GM06990 (cell line): ENCODE measurements at regions not wholly inside any gene's neighbourhood (a gene's known extent, or its start where the extent isn't known, plus 50 kb on each side); places are given as distances from the start of the nearest gene placed in this dataset.
"Not testable (repeated sequence)": the region's sequence is repeated elsewhere in the genome, so short reads cannot be mapped to it uniquely, and the experiment has no call there.

Experiments
- DNase-seq: peaks from one replicate; pipeline ENCODE4 v3.0.0-alpha.2; 2011; ENCODE audit not compliant: insufficient read length; ENCODE audit errors: extremely low read depth
- H3K27me3 ChIP-seq: replicated peaks from 2 replicates; pipeline ENCODE4 v1.6.0; 2011; ENCODE audit warnings: low read length; ENCODE audit not compliant: control insufficient read depth, insufficient read depth
- H3K36me3 ChIP-seq: 2 replicates; pipeline ENCODE4 v1.5.1; 2011; ENCODE audit warnings: low read length; ENCODE audit not compliant: control insufficient read depth, insufficient read depth
- H3K4me3 ChIP-seq: replicated peaks from 2 replicates; pipeline ENCODE4 v1.5.1; 2011; ENCODE audit warnings: low read depth, mild to moderate bottlenecking, control low read depth, low read length
- CTCF ChIP-seq: IDR thresholded peaks from 2 replicates; pipeline ENCODE4 v1.5.1; 2011; ENCODE audit warnings: low read length, control low read depth, mild to moderate bottlenecking, inconsistent platforms; ENCODE audit not compliant: insufficient read depth, poor library complexity, severe bottlenecking

GRCh38 chr1:193388683-193389082 lies 202.3 kb upstream of the B3GALT2 start:
- Histone ChIP-seq H3K4me3 (no peak overlapping the region), H3K36me3 (no peaks in the 10 kb centered on the region), H3K27me3 (no peaks in the 10 kb centered on the region)
- no peak for DNase-seq
- no peak for TF ChIP-seq CTCF

- Histone ChIP-seq H3K36me3 (no peaks in the 10 kb centered on the region), H3K4me3 (no peak overlapping the region), H3K27me3 (no peaks in the 10 kb centered on the region)
- DNase-seq: no peak
- no peak for TF ChIP-seq CTCF
Measured at GRCh38 chr1:193388165-193388564, 201.8 kb upstream of the B3GALT2 start.

- DNase-seq: no peak
Measured at GRCh38 chr1:193387406-193387805, 201.0 kb upstream of the B3GALT2 start.

GRCh38 chr1:193378451-193378850 lies 192.0 kb upstream of the B3GALT2 start:
- H3K36me3 ChIP-seq, H3K27me3 ChIP-seq, DNase-seq, H3K4me3 ChIP-seq: not testable (repeated sequence)

More at GRCh38 chr1:193387406-193387805, 201.0 kb upstream of the B3GALT2 start:
- Histone ChIP-seq H3K36me3 (no peaks in the 10 kb centered on the region), H3K4me3 (no peak overlapping the region), H3K27me3 (no peaks in the 10 kb centered on the region)
- no peak for TF ChIP-seq CTCF

GRCh38 chr1:193377472-193377871 lies 191.1 kb upstream of the B3GALT2 start:
- H3K4me3 ChIP-seq: no peak overlapping the region
- TF ChIP-seq CTCF: no peak
- H3K36me3 ChIP-seq: no peaks in the 10 kb centered on the region
- H3K27me3 ChIP-seq: no peaks in the 10 kb centered on the region
- no peak for DNase-seq

- no peaks in the 10 kb centered on the region for H3K27me3 ChIP-seq
- H3K36me3 ChIP-seq: no peaks in the 10 kb centered on the region
- DNase-seq: no peak
- no peak for TF ChIP-seq CTCF
- no peak overlapping the region for H3K4me3 ChIP-seq
Measured at GRCh38 chr1:193372553-193372952, 186.1 kb upstream of the B3GALT2 start.
